KBM-7 (cell line): ENCODE measurements at regions not wholly inside any gene's neighbourhood (a gene's known extent, or its start where the extent isn't known, plus 50 kb on each side); places are given as distances from the start of the nearest gene placed in this dataset.
A peak's percentile ranks its signal among the peaks of the same experiment; 100 is the strongest.

Experiments used
- DNase-seq: peaks from one replicate; pipeline ENCODE4 v3.0.0-alpha.2; 2015
- in situ Hi-C: fragments of 300-500 bp; cut with MboI; formaldehyde crosslinking; loops from 2 replicates; pipeline ENCODE4 v1.14.3; 2020; ENCODE audit warnings: low sequenced_read_pairs, low pct_unique_long_range_greater_than_20kb, mixed read lengths

DNA sequence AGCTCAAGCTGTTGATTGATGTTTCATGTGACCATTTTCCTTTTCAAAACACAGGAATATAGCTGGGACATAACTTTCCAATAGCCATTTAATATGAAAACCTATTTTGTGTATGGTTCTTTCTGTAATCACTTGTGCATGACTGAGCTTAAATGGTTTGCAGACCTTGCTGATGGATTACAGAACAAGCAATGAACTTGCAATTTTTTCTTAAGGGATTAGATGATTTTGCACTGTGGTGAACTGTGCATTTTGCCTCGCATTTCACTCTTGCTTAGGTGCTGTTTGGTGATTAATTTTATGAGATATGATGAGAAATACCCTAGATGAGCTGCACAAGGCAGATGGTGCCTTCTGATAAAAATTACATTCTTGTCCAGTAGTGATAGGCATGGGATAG lies 419.0 kb upstream of the FBXO33 start:
- in situ Hi-C loops = no loop called here
- no peak for DNase-seq

DNA sequence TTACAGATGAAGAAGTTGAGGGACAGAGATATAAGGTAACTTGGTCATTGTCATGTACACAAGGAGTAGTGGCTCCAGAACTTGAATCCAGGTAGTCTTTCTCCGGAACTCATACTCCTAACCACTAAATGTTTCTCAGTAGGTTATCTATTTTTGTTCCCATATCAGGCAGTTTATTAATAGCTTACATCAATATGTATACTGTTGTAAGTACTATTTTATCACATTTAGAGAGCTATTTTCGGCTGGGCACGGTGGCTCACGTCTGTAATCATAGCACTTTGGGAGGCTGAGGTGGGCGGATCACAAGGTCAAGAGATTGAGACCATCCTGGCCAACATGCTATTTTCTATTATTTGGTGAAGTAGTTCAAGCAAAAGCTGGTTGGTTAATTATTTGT lies 415.6 kb upstream of the FBXO33 start:
- in situ Hi-C loops = no loop called here
- DNase-seq = no peak

DNA sequence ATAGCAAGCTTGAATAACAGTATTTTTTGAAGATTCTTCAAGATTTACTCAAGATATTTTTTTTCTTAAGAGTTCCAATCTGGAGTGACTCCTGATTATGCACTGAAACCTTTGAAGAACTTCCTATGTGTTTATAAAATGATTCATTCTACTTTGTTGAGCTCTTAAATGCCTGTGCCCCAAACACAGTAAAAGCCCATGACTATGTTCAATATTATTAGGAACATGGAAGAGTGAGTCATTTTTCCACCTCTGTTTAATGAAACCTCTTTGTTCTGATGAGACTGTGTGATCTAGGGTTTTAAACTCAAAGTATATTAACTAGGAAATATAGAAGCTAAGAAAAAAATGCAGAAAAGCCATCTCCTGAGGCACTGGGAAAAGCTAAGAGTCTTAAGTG lies 415.0 kb upstream of the FBXO33 start:
- no peak for DNase-seq
- in situ Hi-C loops = no loop called here

DNA sequence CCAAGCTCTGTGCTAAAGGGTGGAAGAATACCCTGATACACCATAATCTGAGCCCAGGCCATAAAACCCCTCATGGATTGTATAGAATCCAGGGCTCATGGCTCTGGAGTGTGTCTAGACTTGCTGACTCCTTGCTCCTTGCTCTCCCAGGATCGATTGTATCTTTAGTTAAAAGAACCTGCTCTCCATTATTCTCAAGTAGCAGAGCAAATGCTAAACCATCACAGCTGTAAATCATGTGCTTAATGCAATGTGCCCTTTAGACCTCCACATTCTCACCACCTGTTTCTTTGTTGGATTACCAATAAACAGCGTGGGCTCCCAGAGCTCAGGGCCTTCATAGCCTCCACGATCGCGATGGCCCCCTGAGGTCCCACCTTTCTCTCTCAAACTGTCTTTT lies 411.6 kb upstream of the FBXO33 start:
- in situ Hi-C loops = no loop called here
- no peak for DNase-seq

DNA sequence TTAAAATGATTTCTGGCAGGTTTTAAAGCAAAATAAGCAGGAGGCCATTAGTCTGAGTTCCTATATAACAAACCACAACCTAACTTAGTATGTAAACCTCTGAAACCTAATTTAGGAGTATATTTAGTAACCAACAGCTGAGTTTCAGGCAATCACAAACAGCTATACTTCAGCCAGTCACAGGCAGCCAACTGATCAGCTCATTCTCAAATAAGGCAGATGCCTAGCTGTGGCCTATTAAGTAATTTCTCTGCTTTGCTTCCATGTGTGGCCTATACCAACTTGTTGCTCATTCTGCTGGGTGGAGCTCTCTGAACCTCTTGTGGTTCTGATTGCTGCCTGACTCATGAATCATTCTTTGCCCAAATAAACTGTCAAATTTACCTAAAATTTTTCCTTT lies 408.9 kb upstream of the FBXO33 start:
- in situ Hi-C loops = no loop called here
- no peak for DNase-seq

DNA sequence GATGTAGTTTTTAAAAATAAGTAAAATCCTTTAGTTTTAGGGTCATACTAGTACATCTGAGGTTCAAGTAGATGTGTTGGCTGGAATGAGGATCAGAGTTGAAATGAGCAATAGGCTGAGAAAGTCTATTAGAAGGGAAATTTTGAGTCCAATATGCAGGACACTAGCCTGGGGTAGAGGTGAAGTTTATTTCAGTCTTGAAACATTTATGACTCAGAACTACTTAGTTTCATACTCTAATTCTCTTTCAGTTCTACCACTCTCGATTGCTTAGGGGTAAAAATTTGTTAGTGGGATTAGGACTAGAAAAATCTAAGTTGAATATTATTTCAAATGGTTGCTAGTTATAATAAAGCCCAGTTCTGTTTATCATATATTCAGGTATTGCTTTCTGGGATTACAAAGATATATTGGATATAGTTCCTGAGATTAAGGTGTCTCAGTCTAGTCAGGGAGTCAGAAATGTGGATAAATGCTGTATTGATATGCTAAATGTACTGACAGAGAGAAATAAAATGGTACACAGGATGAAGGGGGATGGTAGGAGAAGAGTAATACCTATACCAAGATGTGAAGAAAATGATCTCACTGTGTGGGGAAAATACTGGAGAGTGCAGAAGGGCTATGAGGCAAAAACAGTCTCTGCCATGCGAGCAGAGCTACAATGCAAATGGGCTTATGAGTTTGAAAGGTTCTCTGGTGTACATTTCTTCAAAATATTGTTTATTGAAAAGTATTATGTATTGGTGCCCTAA lies 395.8 kb upstream of the FBXO33 start:
- no peak for DNase-seq
- in situ Hi-C loops = no loop called here

DNA sequence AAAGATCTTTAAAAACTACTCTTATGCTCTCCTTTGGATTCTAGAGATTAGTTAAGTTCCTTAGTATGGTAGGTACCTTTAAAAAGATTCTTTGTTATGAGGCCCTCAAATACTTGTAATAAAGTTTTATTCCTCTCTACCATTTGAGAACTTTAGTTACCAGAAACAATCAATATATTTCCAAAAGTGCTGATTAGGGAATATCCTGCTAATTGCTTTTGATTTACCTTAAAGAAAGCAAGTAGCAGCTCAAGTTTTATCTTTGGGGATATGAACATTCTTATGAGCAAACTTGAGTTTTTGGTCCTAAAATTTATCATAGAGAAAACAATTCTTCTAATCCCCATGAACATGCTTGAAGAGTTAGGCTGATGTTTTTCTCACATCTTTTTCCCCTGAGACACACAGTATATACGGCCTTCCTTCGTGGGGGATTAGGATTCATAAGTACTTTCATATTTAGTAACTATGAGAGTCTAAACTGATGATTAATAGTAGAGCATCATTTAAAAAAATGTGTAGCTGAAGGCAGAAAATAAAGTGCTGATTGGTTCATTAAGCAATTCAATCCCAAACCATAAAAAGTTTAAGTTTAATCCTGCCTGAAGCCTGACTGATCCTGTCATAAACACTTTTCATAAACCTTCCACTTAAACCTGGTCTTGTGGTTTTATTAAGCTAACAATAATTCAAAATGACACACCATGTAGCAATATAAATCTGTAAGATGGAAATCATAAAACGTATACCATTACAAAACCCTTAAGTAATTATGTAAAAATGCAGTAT lies 380.5 kb upstream of the FBXO33 start:
- in situ Hi-C loops = no loop called here

DNA sequence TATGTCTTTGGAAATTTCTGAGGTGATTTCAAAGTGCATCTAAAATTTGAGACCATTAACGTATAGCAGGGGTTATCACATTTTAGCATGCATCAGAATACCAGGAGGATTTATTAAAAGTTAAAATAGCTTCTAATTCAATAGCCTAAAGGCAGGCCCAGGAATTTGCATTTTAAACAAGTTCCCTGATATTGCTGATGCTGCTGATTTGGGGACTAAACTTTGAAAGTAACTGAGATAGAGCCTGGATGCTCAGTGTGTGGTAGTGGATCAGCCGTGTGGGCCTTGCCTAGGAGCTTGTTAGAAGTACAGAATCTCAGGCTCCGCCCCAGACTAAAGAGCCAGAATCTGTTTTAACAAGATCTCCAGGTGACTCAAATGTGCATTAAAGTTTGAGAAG lies 375.0 kb upstream of the FBXO33 start:
- no peak for DNase-seq
- in situ Hi-C loops = no loop called here

More for the DNA sequence above, 380.5 kb upstream of the FBXO33 start:
- no peak for DNase-seq

DNA sequence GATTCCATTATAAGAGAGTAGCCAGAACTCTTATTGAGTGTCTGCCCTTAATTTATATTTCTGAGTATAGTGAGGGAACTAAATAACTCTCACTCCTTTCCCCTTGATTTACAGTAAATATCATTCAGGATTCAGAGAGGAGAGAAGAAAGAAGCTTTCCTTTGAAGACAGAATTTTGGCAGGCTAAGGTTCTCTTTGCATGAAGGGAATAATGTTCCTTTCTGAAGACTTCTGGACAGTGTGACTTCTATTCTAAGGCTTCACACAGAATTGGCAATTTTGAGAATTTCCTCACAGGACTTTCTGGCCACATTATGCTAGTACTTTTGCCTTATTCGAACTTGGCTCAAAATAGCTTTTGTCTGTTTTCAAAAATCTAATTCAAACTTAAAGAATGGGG lies 352.2 kb upstream of the FBXO33 start:
- DNase-seq = no peak
- in situ Hi-C loops = no loop called here

DNA sequence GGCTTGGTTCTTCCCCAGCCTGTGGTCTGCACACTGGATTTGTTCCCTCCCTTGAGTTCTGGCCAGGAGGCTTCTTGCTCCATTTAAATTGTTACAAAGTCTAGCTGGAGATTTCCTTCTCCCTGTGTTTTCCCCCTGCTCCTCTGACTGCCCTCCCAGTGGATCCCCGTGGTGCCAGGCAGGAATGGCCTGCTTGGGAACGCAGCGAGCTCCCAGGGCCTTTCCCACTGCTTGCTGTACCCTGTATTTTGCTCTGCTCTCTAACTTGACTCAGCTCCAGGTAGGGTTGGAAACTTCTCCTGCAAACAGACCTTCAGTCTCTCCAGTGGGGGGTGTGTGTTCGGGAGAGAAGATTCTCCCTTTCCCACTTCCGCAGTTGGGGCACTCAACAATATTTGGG lies 349.2 kb upstream of the FBXO33 start:
- no peak for DNase-seq
- in situ Hi-C loops = no loop called here

DNA sequence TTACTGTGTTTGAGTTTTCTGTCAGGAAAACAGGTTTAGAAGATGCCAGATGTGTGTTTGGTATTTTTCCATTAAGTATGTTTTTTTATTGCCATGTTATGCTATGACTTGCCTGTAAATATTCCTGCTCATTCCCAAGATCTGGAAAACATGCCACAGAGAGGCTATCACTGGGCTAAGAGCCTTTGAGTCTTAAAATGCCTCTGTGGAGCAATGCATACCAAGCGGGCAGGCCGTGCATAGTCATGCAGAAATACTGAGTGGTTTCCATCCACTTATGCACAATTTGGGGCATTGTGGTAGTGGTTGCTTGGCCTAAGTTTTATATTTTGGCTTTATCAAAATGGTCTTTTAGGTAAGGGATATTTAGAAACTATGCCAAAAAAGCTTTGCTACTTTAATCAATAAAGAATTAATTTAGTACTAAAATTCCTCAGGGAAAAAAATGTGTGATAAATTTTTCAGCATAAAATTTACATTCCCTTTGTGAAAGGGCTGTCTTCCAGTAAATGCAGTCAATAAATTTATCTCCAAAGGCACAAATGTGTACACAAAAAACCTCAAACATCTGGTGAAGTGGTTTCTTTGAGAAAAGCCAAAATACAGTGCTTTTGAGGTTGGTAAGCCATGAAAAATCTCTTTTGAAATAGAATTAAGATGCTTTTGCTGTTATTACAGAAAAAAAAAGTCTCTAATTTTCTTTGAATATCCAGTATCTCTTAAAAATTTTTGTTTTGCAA lies 341.3 kb upstream of the FBXO33 start:
- in situ Hi-C loops = no loop called here
- DNase-seq = no peak

DNA sequence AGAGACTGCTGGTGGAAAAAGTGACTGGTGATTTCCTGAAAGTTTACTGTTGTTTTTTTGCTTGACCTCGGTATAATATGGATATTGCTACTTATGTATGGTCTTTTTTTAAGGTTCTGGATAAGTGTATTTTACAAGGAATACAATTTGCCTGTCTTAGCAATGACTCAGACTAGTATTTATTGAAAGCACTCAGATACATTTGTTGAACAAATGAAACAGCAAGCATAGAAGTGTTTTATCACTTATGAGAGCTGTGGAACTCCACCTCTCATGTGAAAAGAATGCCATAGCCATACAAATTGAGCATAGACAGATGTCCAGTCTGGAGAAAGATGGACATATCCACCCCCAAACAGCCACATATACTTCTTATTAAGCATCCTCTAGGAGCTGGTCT lies 340.4 kb upstream of the FBXO33 start:
- in situ Hi-C loops = no loop called here
- DNase-seq = no peak

DNA sequence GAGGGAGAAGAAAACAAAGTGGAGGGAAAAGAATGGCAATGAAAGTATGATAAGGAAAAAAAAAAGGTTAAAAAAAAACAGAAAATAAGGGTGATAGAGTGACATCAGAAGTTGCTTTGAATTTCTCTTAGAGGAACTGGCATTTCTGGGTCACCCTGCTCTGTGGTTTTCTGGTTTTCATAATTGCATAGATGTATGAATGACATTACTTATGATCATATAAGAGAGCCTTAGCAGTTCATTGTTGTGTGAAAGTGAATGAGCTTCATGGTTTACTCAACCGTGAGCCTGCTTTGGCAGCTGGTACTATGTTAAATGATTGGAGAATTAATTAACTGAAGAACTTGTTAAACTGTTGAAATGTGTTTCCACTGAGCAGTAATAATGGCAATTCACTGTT lies 336.4 kb upstream of the FBXO33 start:
- DNase-seq = no peak
- in situ Hi-C loops = no loop called here

DNA sequence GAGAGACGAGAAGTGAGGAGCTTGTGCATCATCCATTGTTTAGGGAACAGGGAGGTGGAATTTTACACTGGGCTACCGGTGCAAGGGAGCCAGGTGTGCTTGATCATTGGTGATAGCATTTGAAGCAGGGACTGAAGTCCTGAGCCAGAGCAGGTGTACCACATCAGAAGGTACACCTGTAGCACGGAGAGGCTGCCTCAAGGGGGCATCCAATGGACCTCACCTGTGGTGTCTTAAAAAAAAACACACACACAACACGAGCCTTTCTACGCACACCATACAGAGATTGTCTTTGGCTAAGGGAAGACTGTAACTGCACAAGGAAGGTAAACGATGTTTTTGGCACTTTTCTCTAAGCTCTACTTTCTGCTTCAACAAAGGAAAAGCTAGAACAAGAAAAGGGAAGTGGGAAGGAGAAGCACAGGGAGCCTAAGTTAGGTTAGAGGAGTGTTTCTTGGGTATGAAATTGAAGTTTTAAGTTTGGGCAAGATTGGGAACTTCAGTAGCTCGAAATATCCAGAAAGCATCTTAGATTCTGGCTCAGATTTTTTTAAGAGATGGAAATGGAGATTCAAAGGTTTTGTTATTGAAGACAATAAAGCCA lies 334.3 kb upstream of the FBXO33 start:
- in situ Hi-C loops = no loop called here
- DNase-seq = no peak

DNA sequence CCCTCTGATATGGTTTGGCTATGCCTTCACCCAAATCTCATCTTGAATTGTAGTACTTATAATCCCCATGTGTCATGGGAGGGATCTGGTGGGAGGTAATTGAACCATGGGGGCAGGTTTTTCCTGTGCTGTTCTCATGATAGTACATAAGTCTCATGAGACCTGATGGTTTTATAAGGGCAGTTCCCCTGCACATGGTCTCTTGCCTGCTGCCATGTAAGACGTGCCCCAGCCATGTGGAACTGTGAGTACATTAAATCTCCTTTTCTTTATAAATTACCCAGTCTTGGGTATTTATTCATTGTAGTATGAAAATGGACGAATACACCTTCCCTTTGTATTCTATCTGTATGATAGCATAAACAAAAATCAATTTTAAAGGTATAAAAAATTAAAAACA lies 333.4 kb upstream of the FBXO33 start:
- no peak for DNase-seq
- in situ Hi-C loops = no loop called here

DNA sequence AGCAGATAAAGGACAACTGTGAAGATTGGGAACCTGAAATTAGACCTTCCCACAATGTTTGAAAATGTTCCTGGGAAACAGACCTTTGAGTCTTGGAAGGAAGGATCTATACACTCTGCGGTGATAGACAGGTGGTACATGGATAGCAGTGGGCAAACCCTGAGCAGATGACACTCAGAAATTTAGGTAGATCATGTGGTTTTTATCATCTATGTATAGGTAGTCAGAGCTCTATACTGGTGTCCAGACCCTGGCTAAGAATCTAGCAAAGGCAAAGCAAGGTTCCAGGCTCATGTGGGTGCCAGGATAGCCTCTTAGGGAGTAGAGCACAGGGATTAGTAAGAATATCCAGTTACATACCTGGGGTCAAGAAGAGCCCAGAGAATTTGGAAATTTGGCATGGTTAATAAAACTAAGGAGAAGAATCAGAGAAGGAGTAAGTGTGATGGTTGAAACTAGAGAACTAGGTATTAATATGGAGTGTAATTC lies 331.2 kb upstream of the FBXO33 start:
- DNase-seq = no peak
- in situ Hi-C loops = no loop called here

DNA sequence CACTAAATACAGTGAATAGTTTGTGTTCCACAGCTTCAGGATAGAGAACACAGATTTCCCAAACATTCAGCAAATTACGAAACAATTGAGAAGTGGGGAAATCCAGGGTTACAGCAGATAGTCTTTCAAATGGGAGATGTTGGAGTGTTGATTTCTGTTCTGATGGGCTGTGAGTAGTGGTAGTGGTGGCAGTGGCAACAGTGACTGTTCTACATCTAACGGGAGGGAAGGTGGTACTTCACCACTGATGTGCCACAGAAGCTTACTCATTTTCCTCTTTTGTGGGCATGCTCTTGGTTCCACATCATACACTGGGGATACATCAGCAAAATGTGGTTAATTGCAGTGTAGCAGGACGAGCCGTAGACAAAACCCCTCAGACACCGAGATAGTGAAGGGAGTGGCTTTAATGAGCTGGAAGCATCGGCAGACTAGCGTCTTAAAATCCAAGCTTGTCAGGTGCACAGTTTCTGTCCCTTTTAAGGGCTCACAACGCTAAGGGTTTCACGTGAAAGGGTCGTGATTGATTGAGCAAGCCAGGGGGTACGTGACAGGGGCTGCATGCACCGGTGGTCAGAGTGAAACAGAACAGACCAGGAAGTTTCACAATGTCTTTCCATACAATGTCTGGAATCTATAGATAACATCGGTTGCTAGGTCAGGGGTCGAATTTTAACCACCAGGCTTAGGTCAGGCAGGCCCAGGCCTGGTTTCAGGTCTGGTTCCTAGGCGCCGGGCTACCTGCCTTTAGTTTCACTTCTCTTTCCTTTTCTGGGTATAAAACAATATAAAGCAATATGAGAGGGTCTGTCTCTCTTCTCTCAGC lies 330.6 kb upstream of the FBXO33 start:
- in situ Hi-C loops = no loop called here
- peak; percentile 52 for DNase-seq

DNA sequence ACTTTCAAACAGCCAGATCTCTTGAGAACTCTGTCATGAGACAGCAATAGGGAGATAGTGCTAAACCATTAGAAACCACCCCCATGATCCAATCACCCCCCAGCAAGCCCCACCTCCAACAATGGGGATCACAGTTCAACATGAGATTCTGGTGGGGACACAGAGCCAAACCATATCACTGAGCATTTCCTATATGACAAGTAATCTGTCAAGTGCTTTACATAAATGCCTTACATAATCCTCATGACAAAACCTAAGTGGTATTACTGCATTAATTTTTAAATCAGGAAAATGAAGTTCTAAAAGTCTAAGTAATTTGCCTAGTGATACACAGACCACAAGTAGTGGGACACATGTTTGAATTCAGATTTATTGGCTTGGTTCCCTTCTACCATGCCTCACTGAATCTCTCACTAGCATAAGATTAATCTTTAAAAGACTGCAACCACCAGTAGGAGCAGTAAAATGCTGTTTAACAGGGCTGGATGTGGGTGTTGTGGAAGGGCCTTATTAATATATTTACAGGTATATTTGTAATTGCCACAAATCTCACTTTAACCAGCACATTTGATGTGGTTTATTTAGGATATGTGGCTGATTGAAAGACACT lies 323.1 kb upstream of the FBXO33 start:
- in situ Hi-C loops = no loop called here
- no peak for DNase-seq
